ENCODE measurements at regions not wholly inside any gene's neighbourhood (a gene's known extent, or its start where the extent isn't known, plus 50 kb on each side); places are given as distances from the start of the nearest gene placed in this dataset.

- no peak for DNase-seq (ENCODE audit: low read depth)
These were observed 145.6 kb upstream of the CDH12 start for GRCh38 chr5:22998774-22999173.

- no peak for DNase-seq (ENCODE audit: low read depth)
These were observed 145.2 kb upstream of the CDH12 start for GRCh38 chr5:22998362-22998761.

- DNase-seq (ENCODE audit: low read depth) = no peak
These were observed 135.8 kb upstream of the CDH12 start for GRCh38 chr5:22988937-22989336.

- no peak for DNase-seq (ENCODE audit: low read depth)
These were observed 133.1 kb upstream of the CDH12 start for GRCh38 chr5:22986281-22986680.

GRCh38 chr5:22985446-22985845 is 132.3 kb upstream of the CDH12 start:
- DNase-seq (ENCODE audit: low read depth) = no peak

GRCh38 chr5:22970956-22971618 is 117.9 kb upstream of the CDH12 start:
- DNase-seq (ENCODE audit: low read depth) = no peak

- no peak for DNase-seq (ENCODE audit: low read depth)
These were observed 117.3 kb upstream of the CDH12 start for GRCh38 chr5:22970491-22970890.

- no peak for DNase-seq (ENCODE audit: low read depth)
These were observed 115.2 kb upstream of the CDH12 start for GRCh38 chr5:22968386-22968785.

GRCh38 chr5:22965960-22966359 is 112.8 kb upstream of the CDH12 start:
- DNase-seq (ENCODE audit: low read depth) = no peak

GRCh38 chr5:22964632-22965031 is 111.5 kb upstream of the CDH12 start:
- no peak for DNase-seq (ENCODE audit: low read depth)

GRCh38 chr5:22958462-22959262 is 105.5 kb upstream of the CDH12 start:
- DNase-seq (ENCODE audit: low read depth) = no peak

- no peak for DNase-seq (ENCODE audit: low read depth)
These were observed 94.8 kb upstream of the CDH12 start for GRCh38 chr5:22947921-22948320.

- no peak for DNase-seq (ENCODE audit: low read depth)
These were observed 85.2 kb upstream of the CDH12 start for GRCh38 chr5:22938362-22938761.

- no peak for DNase-seq (ENCODE audit: low read depth)
These were observed 75.8 kb upstream of the CDH12 start for GRCh38 chr5:22928821-22929482.

- no peak for DNase-seq (ENCODE audit: low read depth)
These were observed 73.4 kb upstream of the CDH12 start for GRCh38 chr5:22926574-22926973.

- DNase-seq (ENCODE audit: low read depth) = no peak
These were observed 65.4 kb upstream of the CDH12 start for GRCh38 chr5:22918511-22918910.

- no peak for DNase-seq (ENCODE audit: low read depth)
These were observed 63.2 kb upstream of the CDH12 start for GRCh38 chr5:22916393-22916792.

GRCh38 chr5:22911019-22911418 is 57.9 kb upstream of the CDH12 start:
- DNase-seq (ENCODE audit: low read depth) = no peak

- no peak for DNase-seq (ENCODE audit: low read depth)
These were observed 57.4 kb upstream of the CDH12 start for GRCh38 chr5:22910523-22910922.

- no peak for DNase-seq (ENCODE audit: low read depth)
These were observed 55.4 kb upstream of the CDH12 start for GRCh38 chr5:22908586-22908985.

GRCh38 chr5:22908129-22908528 is 55.0 kb upstream of the CDH12 start:
- DNase-seq (ENCODE audit: low read depth) = no peak
